HG02642 (cell line): ENCODE measurements at regions not wholly inside any gene's neighbourhood (a gene's known extent, or its start where the extent isn't known, plus 50 kb on each side); places are given as distances from the start of the nearest gene placed in this dataset.

Source experiments
- ATAC-seq: cut with Tn5 transposase; IDR thresholded peaks from one replicate; pipeline ENCODE4 v1.9.1; 2021; ENCODE audit warnings: mild to moderate bottlenecking; ENCODE audit not compliant: unreplicated experiment, poor library complexity

- no peak for ATAC-seq
These were observed 463.7 kb upstream of the NBEA start for GRCh38 chr13:34478376-34478775.

- no peak for ATAC-seq
These were observed 440.1 kb upstream of the NBEA start for GRCh38 chr13:34502011-34502410.

DNA sequence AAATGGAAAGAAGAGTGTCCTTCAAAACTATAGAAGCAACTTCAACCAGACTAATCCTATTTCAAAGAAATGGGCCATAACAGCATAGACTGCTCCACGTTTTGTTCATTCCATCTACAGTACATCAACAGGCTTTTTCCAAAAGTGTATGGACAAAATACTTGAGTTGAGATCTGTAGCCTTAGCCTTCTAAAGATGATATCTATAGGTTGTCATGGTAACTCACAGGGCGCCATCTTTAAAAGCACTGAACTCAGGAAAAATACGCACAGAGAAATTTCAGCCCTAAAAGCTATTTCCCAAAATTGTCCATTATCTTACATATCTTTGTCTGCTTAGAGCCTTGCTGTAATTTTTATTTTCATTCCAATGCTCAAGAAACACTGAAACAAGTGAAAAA lies 439.4 kb upstream of the NBEA start:
- no peak for ATAC-seq

GRCh38 chr13:34506796-34507195 lies 435.3 kb upstream of the NBEA start:
- ATAC-seq = no peak

- ATAC-seq = no peak
These were observed 434.4 kb upstream of the NBEA start for GRCh38 chr13:34507630-34508029.

- ATAC-seq = no peak
These were observed 429.3 kb upstream of the NBEA start for GRCh38 chr13:34512817-34513216.

GRCh38 chr13:34513526-34513925 lies 428.5 kb upstream of the NBEA start:
- ATAC-seq = no peak

DNA sequence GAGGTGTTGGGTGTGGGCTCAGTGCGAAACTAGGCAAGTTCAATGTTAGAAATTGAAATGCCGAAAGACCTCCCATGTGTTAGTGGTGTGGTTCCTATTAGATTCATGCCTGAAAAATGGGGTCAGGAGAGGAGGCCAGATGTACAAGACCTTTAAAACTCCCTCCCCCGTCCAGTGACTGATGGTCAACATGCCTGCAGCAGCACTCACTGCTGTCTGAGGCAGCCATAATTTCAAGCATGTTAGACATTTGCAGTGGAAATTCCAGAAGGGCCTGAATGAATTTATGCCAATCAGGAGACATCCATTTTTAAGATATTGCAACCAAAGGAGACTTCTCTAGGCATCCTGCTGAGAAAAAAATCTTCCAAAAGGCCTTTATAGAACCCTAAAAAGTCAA lies 426.9 kb upstream of the NBEA start:
- no peak for ATAC-seq

DNA sequence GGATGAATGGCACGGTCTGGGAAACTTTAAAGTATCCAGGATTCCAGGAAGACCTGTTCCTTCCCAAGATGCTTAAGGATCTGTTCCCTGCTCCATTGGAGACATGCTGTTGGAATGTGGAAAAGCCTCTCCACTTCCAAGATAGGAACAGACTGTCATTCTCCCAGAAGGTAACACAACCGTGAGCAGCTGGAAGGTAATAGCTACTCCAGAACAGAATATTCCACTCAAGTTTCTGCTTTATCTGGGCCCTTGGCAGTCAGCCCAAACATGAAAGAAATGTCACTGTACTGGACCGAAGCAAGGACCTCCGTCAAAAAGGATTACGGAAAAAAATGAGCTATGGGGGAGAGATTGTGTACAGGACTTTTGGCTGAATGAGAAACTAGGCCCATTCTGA lies 420.9 kb upstream of the NBEA start:
- ATAC-seq = no peak

GRCh38 chr13:34522808-34523207 lies 419.3 kb upstream of the NBEA start:
- no peak for ATAC-seq

DNA sequence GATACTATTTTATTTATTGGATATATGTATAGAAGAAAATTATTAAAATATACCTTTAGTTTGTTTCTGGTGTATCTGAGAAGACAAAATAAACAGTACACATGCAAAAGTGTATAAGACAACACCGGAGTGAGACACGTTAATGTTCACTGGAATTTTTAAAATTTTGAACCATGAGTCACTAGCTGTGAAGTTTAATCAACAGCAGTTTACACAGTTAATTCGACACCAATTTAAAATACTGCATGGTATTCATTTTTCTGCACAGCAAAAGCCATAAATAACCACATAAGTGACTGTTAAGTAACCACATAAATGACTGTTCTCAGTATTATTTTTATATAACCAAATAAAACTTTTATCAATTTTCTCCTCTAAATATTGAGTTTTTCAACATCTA lies 418.7 kb upstream of the NBEA start:
- ATAC-seq = no peak

DNA sequence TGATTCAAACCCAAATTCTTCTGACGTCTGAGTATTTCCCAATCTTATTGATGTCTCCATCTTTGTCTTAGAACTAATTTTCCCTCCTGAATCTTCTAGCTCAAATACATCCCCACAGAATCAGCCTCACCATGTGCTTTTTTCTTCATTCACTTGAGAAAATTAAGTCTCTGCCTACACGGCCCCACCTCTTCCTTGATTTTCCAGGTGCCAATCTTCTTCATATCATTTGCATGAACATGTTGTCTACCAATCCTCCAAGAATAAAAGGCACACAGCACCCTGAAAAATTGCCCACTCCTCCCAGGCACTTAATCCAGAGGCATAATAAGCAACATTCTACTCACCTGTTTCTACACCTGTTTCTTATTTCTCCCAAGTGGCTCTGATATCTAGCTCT lies 408.1 kb upstream of the NBEA start:
- no peak for ATAC-seq

DNA sequence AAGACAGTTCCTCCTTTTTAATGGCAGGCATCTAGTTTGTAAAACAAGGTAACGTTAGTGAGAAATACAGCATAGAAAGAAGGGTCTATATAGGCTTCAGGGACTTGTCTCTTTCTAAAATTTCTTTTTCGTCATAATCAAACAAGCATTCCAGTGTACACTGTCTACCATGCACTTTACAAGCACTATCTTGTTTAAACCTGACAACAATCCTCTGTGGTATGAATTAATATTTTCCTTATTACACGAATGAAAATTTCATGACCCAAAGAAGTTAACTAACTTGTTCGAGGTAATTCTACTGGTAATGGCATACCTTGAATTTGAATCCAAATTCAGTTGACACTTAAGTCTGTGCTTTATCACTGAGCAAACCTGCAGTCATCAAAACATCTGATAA lies 399.7 kb upstream of the NBEA start:
- no peak for ATAC-seq

DNA sequence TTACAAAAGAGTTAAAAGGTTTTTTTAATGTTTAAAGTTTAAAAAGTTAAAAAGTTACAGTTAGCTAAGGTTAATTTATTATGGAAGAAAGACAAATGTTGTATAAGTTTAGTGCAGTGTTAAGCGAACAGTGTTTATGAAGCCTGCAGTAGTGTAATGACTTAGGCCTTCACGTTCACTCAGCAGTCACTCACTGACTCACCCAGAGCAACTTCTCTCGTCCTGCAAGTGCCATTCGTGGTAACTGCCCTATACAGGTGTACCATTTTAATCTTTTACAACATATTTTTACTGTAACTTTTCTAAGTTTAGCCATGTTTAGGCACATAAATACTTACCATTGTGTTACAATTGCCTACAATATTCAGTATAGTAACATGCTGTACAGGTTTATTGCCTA lies 398.2 kb upstream of the NBEA start:
- ATAC-seq = no peak

GRCh38 chr13:34545461-34545860 lies 396.6 kb upstream of the NBEA start:
- ATAC-seq = no peak

- no peak for ATAC-seq
These were observed 395.5 kb upstream of the NBEA start for GRCh38 chr13:34546344-34547250.

- no peak for ATAC-seq
These were observed 394.1 kb upstream of the NBEA start for GRCh38 chr13:34547929-34548328.

- no peak for ATAC-seq
These were observed 388.7 kb upstream of the NBEA start for GRCh38 chr13:34553376-34553775.

- ATAC-seq = no peak
These were observed 386.1 kb upstream of the NBEA start for GRCh38 chr13:34555988-34556387.

DNA sequence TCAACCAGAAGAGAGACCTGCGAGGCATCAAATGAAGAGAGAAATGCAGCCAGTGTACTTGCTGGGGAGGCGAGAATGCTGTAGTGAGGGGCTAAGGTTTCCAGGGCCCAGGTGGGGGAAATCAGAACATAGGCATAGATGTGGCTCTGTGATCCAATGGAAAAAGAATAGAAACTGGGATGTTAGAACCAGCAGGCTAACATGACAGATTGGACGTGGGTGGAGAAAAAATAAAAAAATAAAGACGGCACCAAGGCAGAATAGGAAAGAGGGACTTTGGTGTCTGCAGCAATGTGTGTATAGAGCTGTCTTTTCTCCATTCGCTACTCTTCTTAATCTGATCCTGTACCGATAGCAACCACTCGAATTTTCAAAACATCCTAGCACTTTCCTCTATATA lies 381.0 kb upstream of the NBEA start:
- no peak for ATAC-seq

DNA sequence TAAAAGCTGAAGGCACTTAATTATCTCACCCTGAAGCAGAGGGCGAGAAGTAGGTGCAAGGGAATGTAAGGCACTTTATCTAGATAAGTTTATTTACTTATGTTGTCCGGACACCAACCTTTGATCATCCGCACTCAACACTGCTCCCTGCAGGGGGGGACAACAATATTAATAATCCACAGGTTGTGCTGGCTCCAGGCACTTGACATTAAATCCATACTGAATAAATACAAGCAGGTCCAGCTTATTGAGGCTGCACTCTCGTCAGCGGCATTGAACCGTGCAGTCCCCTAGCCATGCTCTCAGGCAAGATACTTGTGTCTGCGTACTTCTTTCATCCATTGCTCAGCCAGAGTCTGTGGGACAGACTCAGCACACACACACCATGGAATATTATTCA lies 374.5 kb upstream of the NBEA start:
- no peak for ATAC-seq

GRCh38 chr13:34570698-34571353 lies 371.2 kb upstream of the NBEA start:
- no peak for ATAC-seq
